GM18868 (cell line): ENCODE measurements at regions not wholly inside any gene's neighbourhood (a gene's known extent, or its start where the extent isn't known, plus 50 kb on each side); places are given as distances from the start of the nearest gene placed in this dataset.
"Not testable (repeated sequence)": the region's sequence is repeated elsewhere in the genome, so short reads cannot be mapped to it uniquely, and the experiment has no call there.

ENCODE experiments used
- ATAC-seq: cut with Tn5 transposase; IDR thresholded peaks from one replicate; pipeline ENCODE4 v1.9.1; 2021; ENCODE audit warnings: mild to moderate bottlenecking, moderate library complexity; ENCODE audit not compliant: unreplicated experiment

GRCh38 chr16:58960034-58960433 is 225.9 kb upstream of the GOT2 start:
- no peak for ATAC-seq

- no peak for ATAC-seq
These were observed 224.6 kb upstream of the GOT2 start for GRCh38 chr16:58958749-58959148.

- ATAC-seq, result no peak
These were observed 214.1 kb upstream of the GOT2 start for GRCh38 chr16:58948244-58948643.

GRCh38 chr16:58940609-58941008 is 206.5 kb upstream of the GOT2 start:
- ATAC-seq, result peak; percentile 60

- ATAC-seq, result no peak
These were observed 204.7 kb upstream of the GOT2 start for GRCh38 chr16:58938811-58939210.

GRCh38 chr16:58937661-58938060 is 203.5 kb upstream of the GOT2 start:
- ATAC-seq, result no peak

GRCh38 chr16:58933186-58933585 is 199.1 kb upstream of the GOT2 start:
- no peak for ATAC-seq

GRCh38 chr16:58931436-58931835 is 197.3 kb upstream of the GOT2 start:
- no peak for ATAC-seq

- ATAC-seq, result no peak
These were observed 189.0 kb upstream of the GOT2 start for GRCh38 chr16:58923094-58923493.

- no peak for ATAC-seq
These were observed 179.3 kb upstream of the GOT2 start for GRCh38 chr16:58913456-58913855.

GRCh38 chr16:58912571-58912970 is 178.5 kb upstream of the GOT2 start:
- ATAC-seq, result no peak

GRCh38 chr16:58906981-58907715 is 173.0 kb upstream of the GOT2 start:
- ATAC-seq, result no peak

- ATAC-seq, result no peak
These were observed 170.2 kb upstream of the GOT2 start for GRCh38 chr16:58904291-58904690.

- no peak for ATAC-seq
These were observed 155.4 kb upstream of the GOT2 start for GRCh38 chr16:58889516-58889915.

GRCh38 chr16:58885528-58886170 is 151.5 kb upstream of the GOT2 start:
- ATAC-seq, result peak; percentile 64

- ATAC-seq, result no peak
These were observed 150.0 kb upstream of the GOT2 start for GRCh38 chr16:58884141-58884540.

GRCh38 chr16:58883131-58883530 is 149.0 kb upstream of the GOT2 start:
- ATAC-seq, result no peak

- peak; percentile 96 for ATAC-seq
These were observed 148.2 kb upstream of the GOT2 start for GRCh38 chr16:58882292-58882691.

GRCh38 chr16:58878641-58879040 is 144.5 kb upstream of the GOT2 start:
- ATAC-seq, result not testable (repeated sequence)

GRCh38 chr16:58866935-58867334 is 132.8 kb upstream of the GOT2 start:
- no peak for ATAC-seq

GRCh38 chr16:58863761-58864160 is 129.6 kb upstream of the GOT2 start:
- no peak for ATAC-seq

- ATAC-seq, result no peak
These were observed 128.9 kb upstream of the GOT2 start for GRCh38 chr16:58863042-58863441.
